ENCODE measurements at regions not wholly inside any gene's neighbourhood (a gene's known extent, or its start where the extent isn't known, plus 50 kb on each side); places are given as distances from the start of the nearest gene placed in this dataset.
"Not testable (repeated sequence)": the region's sequence is repeated elsewhere in the genome, so short reads cannot be mapped to it uniquely, and the experiment has no call there.

- no peaks in the 10 kb centered on the region for H3K4me1 Mint-ChIP-seq (ENCODE audit: low read depth)
- intact Hi-C loops (cut with micrococcal nuclease), result no loop called here
- no peaks in the 10 kb centered on the region for H3K36me3 Mint-ChIP-seq (ENCODE audit: low read depth)
- peaks cover 12% of the 10 kb centered on the region for H3K9me3 Mint-ChIP-seq
- peaks cover 6% of the 10 kb centered on the region for H3K27me3 Mint-ChIP-seq (ENCODE audit: low read depth)
- CTCF ChIA-PET, result interaction anchor here (0.6 kb wide), 1 partner anchor 44 kb away, joined by 3 read pairs; no protein-coding TSS in a partner anchor
- H3K27ac Mint-ChIP-seq, result no peak overlapping the region
- H3K4me3 Mint-ChIP-seq, result no peak overlapping the region
- no peak for DNase-seq
These were observed 115.1 kb upstream of the KIF2A start for GRCh38 chr5:62190931-62191330.

GRCh38 chr5:62192958-62193357, 113.0 kb upstream of the KIF2A start:
- Mint-ChIP-seq H3K36me3 (ENCODE audit: low read depth) (no peaks in the 10 kb centered on the region), H3K4me3 (no peak overlapping the region), H3K27ac (no peak overlapping the region), H3K9me3 (peaks cover 12% of the 10 kb centered on the region), H3K4me1 (ENCODE audit: low read depth) (no peaks in the 10 kb centered on the region), H3K27me3 (ENCODE audit: low read depth) (peaks cover 6% of the 10 kb centered on the region)
- no peak for DNase-seq
- CTCF ChIA-PET, result no interaction called here
- intact Hi-C loops (cut with micrococcal nuclease), result no loop called here

GRCh38 chr5:62196532-62196931, 109.5 kb upstream of the KIF2A start:
- not testable (repeated sequence) for H3K27me3 Mint-ChIP-seq (ENCODE audit: low read depth); H3K4me3 Mint-ChIP-seq

GRCh38 chr5:62197697-62198096, 108.3 kb upstream of the KIF2A start:
- no peak overlapping the region for H3K4me3 Mint-ChIP-seq
- no peak overlapping the region for H3K27ac Mint-ChIP-seq
- no peaks in the 10 kb centered on the region for H3K36me3 Mint-ChIP-seq (ENCODE audit: low read depth)
- intact Hi-C loops (cut with micrococcal nuclease), result no loop called here
- no peaks in the 10 kb centered on the region for H3K4me1 Mint-ChIP-seq (ENCODE audit: low read depth)
- H3K9me3 Mint-ChIP-seq, result peaks cover 5% of the 10 kb centered on the region
- no peak for DNase-seq
- H3K27me3 Mint-ChIP-seq (ENCODE audit: low read depth), result peaks cover 4% of the 10 kb centered on the region
- CTCF ChIA-PET, result no interaction called here

More at GRCh38 chr5:62196532-62196931, 109.5 kb upstream of the KIF2A start:
- H3K27ac Mint-ChIP-seq; H3K36me3 Mint-ChIP-seq (ENCODE audit: low read depth); intact Hi-C loops (cut with micrococcal nuclease); DNase-seq; H3K4me1 Mint-ChIP-seq (ENCODE audit: low read depth): not testable (repeated sequence)
- CTCF ChIA-PET, result interaction anchor here (1.0 kb wide), 1 partner anchor 8 kb away, joined by 3 read pairs; no protein-coding TSS in a partner anchor
- peaks cover 12% of the 10 kb centered on the region for H3K9me3 Mint-ChIP-seq

DNA sequence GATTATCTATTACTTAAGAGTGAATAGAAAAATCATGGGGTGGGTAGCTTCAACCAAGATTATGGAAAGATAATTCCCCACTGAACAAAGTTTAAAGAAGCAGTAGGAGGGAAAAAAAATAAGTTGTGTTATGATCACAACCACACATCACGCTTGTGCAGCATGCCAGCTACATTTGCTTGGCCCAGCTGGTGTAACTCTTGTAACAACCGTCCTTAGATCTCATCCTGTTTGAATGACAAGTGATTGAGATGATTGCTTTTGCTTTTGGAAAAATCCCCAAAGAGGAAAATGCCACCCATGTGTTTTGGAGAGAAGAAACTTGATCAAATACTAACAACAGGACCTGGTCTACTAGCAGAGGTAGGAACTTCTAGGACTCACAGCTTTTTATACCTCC, 107.6 kb upstream of the KIF2A start:
- Mint-ChIP-seq H3K27me3 (ENCODE audit: low read depth) (peaks cover 4% of the 10 kb centered on the region), H3K9me3 (peaks cover 4% of the 10 kb centered on the region), H3K36me3 (ENCODE audit: low read depth) (no peaks in the 10 kb centered on the region), H3K4me3 (no peak overlapping the region), H3K27ac (no peak overlapping the region), H3K4me1 (ENCODE audit: low read depth) (no peaks in the 10 kb centered on the region)
- CTCF ChIA-PET, result no interaction called here
- intact Hi-C loops (cut with micrococcal nuclease), result no loop called here
- DNase-seq, result no peak

- intact Hi-C loops (cut with micrococcal nuclease), result no loop called here
- CTCF ChIA-PET, result interaction anchor here (0.6 kb wide), 1 partner anchor 24 kb away, joined by 3 read pairs; no protein-coding TSS in a partner anchor
These were observed 106.0 kb upstream of the KIF2A start for GRCh38 chr5:62199792-62200716.

DNA sequence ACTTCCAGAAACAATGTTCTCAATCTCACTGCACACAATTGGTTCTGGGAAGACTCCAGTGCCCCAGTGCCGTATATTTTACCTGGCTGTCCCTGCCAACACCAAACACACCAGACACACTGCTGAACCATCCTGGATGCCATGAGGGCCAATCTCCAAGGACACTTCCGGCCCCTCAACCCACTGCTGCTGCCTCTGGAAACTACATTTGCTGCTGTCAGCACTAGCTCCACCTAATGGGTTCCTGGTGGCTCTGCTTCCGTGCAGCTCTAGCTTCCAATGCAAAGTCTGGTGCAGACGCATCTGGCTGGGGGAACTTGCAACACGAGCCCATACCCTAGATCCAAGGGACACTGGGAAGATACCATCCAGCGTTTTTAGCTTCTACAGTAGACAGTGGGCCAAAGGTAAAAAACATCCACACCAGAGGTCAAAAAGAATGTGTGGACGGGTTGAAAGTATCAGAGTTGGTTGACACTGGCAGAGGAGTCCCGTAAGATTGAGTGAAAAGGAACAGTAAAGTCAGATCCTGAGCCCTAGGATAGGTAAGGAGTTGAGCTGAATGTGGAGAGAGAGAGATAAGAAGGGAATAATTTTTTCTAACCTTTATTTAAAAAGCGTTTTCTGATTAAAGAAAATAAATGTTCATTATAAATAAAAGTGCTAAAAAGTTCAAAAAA, 99.7 kb upstream of the KIF2A start:
- no peak for DNase-seq
- no peaks in the 10 kb centered on the region for H3K36me3 Mint-ChIP-seq (ENCODE audit: low read depth)
- no peak overlapping the region for H3K4me3 Mint-ChIP-seq
- H3K27me3 Mint-ChIP-seq (ENCODE audit: low read depth), result peaks cover 10% of the 10 kb centered on the region
- intact Hi-C loops (cut with micrococcal nuclease), result no loop called here
- H3K4me1 Mint-ChIP-seq (ENCODE audit: low read depth), result no peaks in the 10 kb centered on the region
- H3K27ac Mint-ChIP-seq, result no peak overlapping the region
- no peaks in the 10 kb centered on the region for H3K9me3 Mint-ChIP-seq
- CTCF ChIA-PET, result no interaction called here

More at GRCh38 chr5:62199792-62200716, 106.0 kb upstream of the KIF2A start:
- Mint-ChIP-seq H3K4me3 (no peak overlapping the region), H3K27ac (no peak overlapping the region), H3K36me3 (ENCODE audit: low read depth) (no peaks in the 10 kb centered on the region), H3K27me3 (ENCODE audit: low read depth) (peaks cover 6% of the 10 kb centered on the region), H3K9me3 (no peaks in the 10 kb centered on the region), H3K4me1 (ENCODE audit: low read depth) (no peaks in the 10 kb centered on the region)
- peak; percentile 9 for DNase-seq

GRCh38 chr5:62208218-62208852, 97.7 kb upstream of the KIF2A start:
- no peaks in the 10 kb centered on the region for H3K4me1 Mint-ChIP-seq (ENCODE audit: low read depth)
- H3K4me3 Mint-ChIP-seq, result no peak overlapping the region
- H3K27ac Mint-ChIP-seq, result no peak overlapping the region
- CTCF ChIA-PET, result no interaction called here
- DNase-seq, result no peak
- H3K36me3 Mint-ChIP-seq (ENCODE audit: low read depth), result no peaks in the 10 kb centered on the region
- peaks cover 10% of the 10 kb centered on the region for H3K27me3 Mint-ChIP-seq (ENCODE audit: low read depth)
- intact Hi-C loops (cut with micrococcal nuclease), result no loop called here
- no peaks in the 10 kb centered on the region for H3K9me3 Mint-ChIP-seq

GRCh38 chr5:62211405-62211804, 94.6 kb upstream of the KIF2A start:
- CTCF ChIA-PET, result no interaction called here
- no peak overlapping the region for H3K27ac Mint-ChIP-seq
- peaks cover 3% of the 10 kb centered on the region for H3K27me3 Mint-ChIP-seq (ENCODE audit: low read depth)
- H3K36me3 Mint-ChIP-seq (ENCODE audit: low read depth), result no peaks in the 10 kb centered on the region
- intact Hi-C loops (cut with micrococcal nuclease), result no loop called here
- no peaks in the 10 kb centered on the region for H3K4me1 Mint-ChIP-seq (ENCODE audit: low read depth)
- no peaks in the 10 kb centered on the region for H3K9me3 Mint-ChIP-seq
- no peak overlapping the region for H3K4me3 Mint-ChIP-seq
- no peak for DNase-seq

GRCh38 chr5:62212648-62213047, 93.4 kb upstream of the KIF2A start:
- Mint-ChIP-seq H3K27me3 (ENCODE audit: low read depth) (peaks cover 3% of the 10 kb centered on the region), H3K27ac (no peak overlapping the region), H3K36me3 (ENCODE audit: low read depth) (no peaks in the 10 kb centered on the region), H3K4me3 (no peak overlapping the region), H3K4me1 (ENCODE audit: low read depth) (no peaks in the 10 kb centered on the region), H3K9me3 (no peaks in the 10 kb centered on the region)
- intact Hi-C loops (cut with micrococcal nuclease), result no loop called here
- no peak for DNase-seq
- CTCF ChIA-PET, result interaction anchor here (0.6 kb wide), 1 partner anchor 11 kb away, joined by 4 read pairs; no protein-coding TSS in a partner anchor

GRCh38 chr5:62214701-62215100, 91.3 kb upstream of the KIF2A start:
- no peaks in the 10 kb centered on the region for H3K27me3 Mint-ChIP-seq (ENCODE audit: low read depth)
- no peak for DNase-seq
- H3K4me3 Mint-ChIP-seq, result no peak overlapping the region
- H3K9me3 Mint-ChIP-seq, result no peaks in the 10 kb centered on the region
- intact Hi-C loops (cut with micrococcal nuclease), result no loop called here
- H3K27ac Mint-ChIP-seq, result no peak overlapping the region
- CTCF ChIA-PET, result no interaction called here
- H3K36me3 Mint-ChIP-seq (ENCODE audit: low read depth), result no peaks in the 10 kb centered on the region
- H3K4me1 Mint-ChIP-seq (ENCODE audit: low read depth), result no peaks in the 10 kb centered on the region

- H3K27ac Mint-ChIP-seq; H3K4me1 Mint-ChIP-seq (ENCODE audit: low read depth); intact Hi-C loops (cut with micrococcal nuclease); DNase-seq; H3K27me3 Mint-ChIP-seq (ENCODE audit: low read depth); H3K9me3 Mint-ChIP-seq; H3K36me3 Mint-ChIP-seq (ENCODE audit: low read depth); CTCF ChIA-PET; H3K4me3 Mint-ChIP-seq: not testable (repeated sequence)
These were observed 89.4 kb upstream of the KIF2A start for GRCh38 chr5:62216603-62217002.

Data from activated naive CD4-positive, alpha-beta T cell treated with anti-CD3 and anti-CD28 coated beads for 36 hours (primary cell).